OCI-LY3 (cell line): ENCODE measurements at regions not wholly inside any gene's neighbourhood (a gene's known extent, or its start where the extent isn't known, plus 50 kb on each side); places are given as distances from the start of the nearest gene placed in this dataset.

Experiments
- H2AFZ ChIP-seq: fragments of 200-600, 300-600 bp; shearing (Covaris generic); 2 replicates; pipeline ENCODE4 v1.6.0; 2014; ENCODE audit warnings: antibody characterized with exemption, low read depth, low read length
- H3K27ac ChIP-seq: fragments of 200-600, 300-600 bp; sonication (generic); 2 replicates; pipeline ENCODE4 v1.5.1; 2014; ENCODE audit warnings: mild to moderate bottlenecking, low read length, moderate library complexity, mixed read lengths
- H3K27me3 ChIP-seq: fragments of 200-600, 300-600 bp; sonication (generic); 2 replicates; pipeline ENCODE4 v1.6.1; 2014; ENCODE audit warnings: low read depth, low read length, mixed read lengths
- H3K36me3 ChIP-seq: fragments of 200-600, 300-600 bp; sonication (generic); replicated peaks from 2 replicates; pipeline ENCODE3; 2014; ENCODE audit warnings: low read depth, low read length, mixed read lengths
- H3K4me1 ChIP-seq: fragments of 300-600, 200-600 bp; sonication (generic); 2 replicates; pipeline ENCODE4 v1.6.1; 2014; ENCODE audit warnings: low read length, mixed read lengths
- H3K4me2 ChIP-seq: fragments of 200-600, 300-600 bp; sonication (generic); 2 replicates; pipeline ENCODE4 v1.6.1; 2014; ENCODE audit warnings: low read length, mixed read lengths
- H3K4me3 ChIP-seq: fragments of 300-600, 200-600 bp; sonication (generic); 2 replicates; pipeline ENCODE4 v1.5.1; 2014; ENCODE audit warnings: antibody characterized with exemption, mild to moderate bottlenecking, low read length, moderate library complexity
- H3K79me2 ChIP-seq: fragments of 300-600, 200-600 bp; shearing (Covaris generic); 2 replicates; pipeline ENCODE4 v1.6.1; 2014; ENCODE audit warnings: mild to moderate bottlenecking, low read length, mixed read lengths
- H3K9ac ChIP-seq: fragments of 300-600, 200-600 bp; shearing (Covaris generic); 2 replicates; pipeline ENCODE4 v1.6.0; 2014; ENCODE audit warnings: mild to moderate bottlenecking, low read length, moderate library complexity
- H3K9me3 ChIP-seq: fragments of 200-600, 300-600 bp; shearing (Covaris generic); 2 replicates; pipeline ENCODE4 v1.6.1; 2014; ENCODE audit warnings: low read length, mixed read lengths; ENCODE audit not compliant: insufficient read depth
- H4K20me1 ChIP-seq: fragments of 200-600, 300-600 bp; sonication (generic); 2 replicates; pipeline ENCODE4 v1.6.1; 2016; ENCODE audit warnings: low read length, mixed read lengths; ENCODE audit not compliant: insufficient read depth
- EZH2phosphoT487 ChIP-seq: fragments of 200-600 bp; shearing (Covaris generic); IDR thresholded peaks from 2 replicates; pipeline ENCODE4 v1.6.1; 2018; ENCODE audit warnings: antibody characterized with exemption, mixed run types, low read depth
- TF ChIP-seq, protein P1 (sequence below): fragments of 200-600, 300-600 bp; sonication (generic); IDR thresholded peaks from 2 replicates; pipeline ENCODE4 v1.5.1; 2014; ENCODE audit warnings: antibody characterized with exemption, low read length, low read depth

- Histone ChIP-seq H3K4me3 (no peak overlapping the region), H2AFZ (no peak overlapping the region), H3K36me3 (no peaks in the 10 kb centered on the region), H3K27me3 (no peaks in the 10 kb centered on the region), H4K20me1 (no peaks in the 10 kb centered on the region), H3K4me2 (no peak overlapping the region), H3K9ac (no peak overlapping the region), H3K9me3 (no peaks in the 10 kb centered on the region), H3K79me2 (no peaks in the 10 kb centered on the region), H3K4me1 (peaks cover 7% of the 10 kb centered on the region; the same call in 1 of the 2 replicates), H3K27ac (no peak overlapping the region)
- TF ChIP-seq EZH2phosphoT487 = no peak
- TF ChIP-seq, protein P1, sequence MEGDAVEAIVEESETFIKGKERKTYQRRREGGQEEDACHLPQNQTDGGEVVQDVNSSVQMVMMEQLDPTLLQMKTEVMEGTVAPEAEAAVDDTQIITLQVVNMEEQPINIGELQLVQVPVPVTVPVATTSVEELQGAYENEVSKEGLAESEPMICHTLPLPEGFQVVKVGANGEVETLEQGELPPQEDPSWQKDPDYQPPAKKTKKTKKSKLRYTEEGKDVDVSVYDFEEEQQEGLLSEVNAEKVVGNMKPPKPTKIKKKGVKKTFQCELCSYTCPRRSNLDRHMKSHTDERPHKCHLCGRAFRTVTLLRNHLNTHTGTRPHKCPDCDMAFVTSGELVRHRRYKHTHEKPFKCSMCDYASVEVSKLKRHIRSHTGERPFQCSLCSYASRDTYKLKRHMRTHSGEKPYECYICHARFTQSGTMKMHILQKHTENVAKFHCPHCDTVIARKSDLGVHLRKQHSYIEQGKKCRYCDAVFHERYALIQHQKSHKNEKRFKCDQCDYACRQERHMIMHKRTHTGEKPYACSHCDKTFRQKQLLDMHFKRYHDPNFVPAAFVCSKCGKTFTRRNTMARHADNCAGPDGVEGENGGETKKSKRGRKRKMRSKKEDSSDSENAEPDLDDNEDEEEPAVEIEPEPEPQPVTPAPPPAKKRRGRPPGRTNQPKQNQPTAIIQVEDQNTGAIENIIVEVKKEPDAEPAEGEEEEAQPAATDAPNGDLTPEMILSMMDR = no peak
These were observed 389.4 kb upstream of the POU3F1 start for GRCh38 chr1:38436006-38436405.

DNA sequence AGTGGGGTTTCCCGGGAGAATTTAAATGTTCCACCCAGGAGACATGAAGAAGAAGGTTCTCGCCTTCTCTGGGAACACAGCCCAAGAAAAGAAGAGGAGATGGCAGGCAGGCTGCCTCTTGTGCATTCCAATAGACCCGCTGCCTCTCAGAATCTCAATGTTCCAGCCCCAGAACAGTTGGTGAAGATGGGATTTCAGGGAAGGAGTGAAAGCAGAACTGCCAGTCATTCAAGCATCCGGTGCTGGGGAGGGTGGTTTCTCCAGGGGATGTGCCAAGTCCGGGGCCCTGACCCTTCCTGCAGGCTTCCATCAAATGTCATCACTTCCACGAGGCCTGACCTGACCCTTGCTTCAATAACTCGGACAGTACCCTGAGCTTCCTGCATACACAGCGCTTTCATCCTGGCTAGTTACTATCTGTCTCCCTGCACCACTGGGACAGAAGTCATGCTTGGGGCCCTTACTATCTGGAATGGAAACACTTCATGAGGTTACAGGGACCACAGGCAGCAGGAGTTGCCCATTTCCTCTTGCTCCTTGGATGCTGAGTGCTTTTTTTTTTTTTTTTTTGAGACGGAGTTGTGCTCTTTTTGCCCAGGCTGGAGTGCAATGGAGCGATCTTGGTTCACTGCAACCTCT is 386.6 kb upstream of the POU3F1 start:
- no peak overlapping the region for H3K4me3 ChIP-seq
- H3K4me1 ChIP-seq = peaks cover 7% of the 10 kb centered on the region; the same call in 1 of the 2 replicates
- H3K9ac ChIP-seq = no peak overlapping the region
- H3K79me2 ChIP-seq = no peaks in the 10 kb centered on the region
- H2AFZ ChIP-seq = no peak overlapping the region
- H3K27ac ChIP-seq = no peak overlapping the region
- TF ChIP-seq, protein P1 = no peak
- TF ChIP-seq EZH2phosphoT487 = no peak
- no peaks in the 10 kb centered on the region for H3K36me3 ChIP-seq
- H3K27me3 ChIP-seq = no peaks in the 10 kb centered on the region
- no peaks in the 10 kb centered on the region for H4K20me1 ChIP-seq
- no peaks in the 10 kb centered on the region for H3K9me3 ChIP-seq
- H3K4me2 ChIP-seq = no peak overlapping the region

GRCh38 chr1:38431535-38432376 is 385.2 kb upstream of the POU3F1 start:
- TF ChIP-seq, protein P1 = no peak
- no peak for TF ChIP-seq EZH2phosphoT487

DNA sequence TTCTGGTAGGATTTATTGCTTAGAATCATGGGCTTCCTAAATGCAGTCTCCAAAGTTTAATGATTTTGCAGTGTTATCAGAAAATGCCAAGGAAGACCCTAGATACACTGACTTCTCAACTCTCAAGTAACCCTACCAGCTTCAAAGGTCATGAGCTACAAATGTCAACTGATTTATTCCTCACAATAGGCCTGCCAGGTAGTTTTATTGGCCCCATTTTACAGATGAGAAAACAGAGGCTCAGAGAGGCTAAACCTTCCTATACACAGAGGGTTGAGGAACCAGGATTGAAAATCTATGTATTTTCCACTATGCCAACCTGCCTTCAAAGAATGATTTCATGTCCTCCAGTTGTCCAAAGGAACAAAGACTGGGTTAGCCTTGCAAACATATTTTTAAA is 384.4 kb upstream of the POU3F1 start:
- no peak overlapping the region for H3K4me3 ChIP-seq
- no peaks in the 10 kb centered on the region for H3K27me3 ChIP-seq
- H3K9ac ChIP-seq = no peak overlapping the region
- no peak overlapping the region for H3K4me2 ChIP-seq
- peaks cover 4% of the 10 kb centered on the region; the same call in 1 of the 2 replicates for H3K4me1 ChIP-seq
- H3K36me3 ChIP-seq = no peaks in the 10 kb centered on the region
- TF ChIP-seq EZH2phosphoT487 = no peak
- TF ChIP-seq, protein P1 = no peak
- H2AFZ ChIP-seq = no peak overlapping the region
- H3K79me2 ChIP-seq = no peaks in the 10 kb centered on the region
- H3K27ac ChIP-seq = no peak overlapping the region
- no peaks in the 10 kb centered on the region for H4K20me1 ChIP-seq
- H3K9me3 ChIP-seq = no peaks in the 10 kb centered on the region

More at GRCh38 chr1:38431535-38432376, 385.2 kb upstream of the POU3F1 start:
- Histone ChIP-seq H3K9me3 (no peaks in the 10 kb centered on the region), H3K27ac (no peak overlapping the region), H4K20me1 (no peaks in the 10 kb centered on the region), H2AFZ (no peak overlapping the region), H3K27me3 (no peaks in the 10 kb centered on the region), H3K9ac (no peak overlapping the region), H3K4me1 (peaks cover 4% of the 10 kb centered on the region; the same call in 1 of the 2 replicates), H3K4me3 (no peak overlapping the region), H3K4me2 (no peak overlapping the region), H3K79me2 (no peaks in the 10 kb centered on the region), H3K36me3 (no peaks in the 10 kb centered on the region)
